ENCODE measurements at regions not wholly inside any gene's neighbourhood (a gene's known extent, or its start where the extent isn't known, plus 50 kb on each side); places are given as distances from the start of the nearest gene placed in this dataset.

DNA sequence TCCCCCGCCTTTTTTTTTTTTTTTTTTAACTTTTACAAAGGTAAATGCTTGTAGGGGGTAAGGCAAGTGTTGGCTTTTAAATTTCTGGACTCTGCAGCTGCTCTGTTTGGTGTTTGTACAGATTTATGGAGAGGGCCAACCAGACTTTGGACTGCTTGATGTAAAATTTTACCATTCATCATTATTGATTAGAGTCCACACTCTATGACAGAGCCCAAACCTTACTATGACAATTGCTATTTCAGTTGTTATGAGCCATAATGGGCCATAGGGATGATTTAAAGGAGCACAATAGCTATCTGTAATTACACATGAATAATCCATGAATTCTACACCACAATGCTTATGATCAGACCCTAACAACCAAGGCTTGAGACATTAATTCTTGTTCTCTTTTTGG, 867.2 kb downstream of the NR2F1-AS1 start:
- DNase-seq (ENCODE audit: low read depth, low spot score), result no peak
- CTCF ChIA-PET, result no interaction called here
- TF ChIP-seq, protein P1, sequence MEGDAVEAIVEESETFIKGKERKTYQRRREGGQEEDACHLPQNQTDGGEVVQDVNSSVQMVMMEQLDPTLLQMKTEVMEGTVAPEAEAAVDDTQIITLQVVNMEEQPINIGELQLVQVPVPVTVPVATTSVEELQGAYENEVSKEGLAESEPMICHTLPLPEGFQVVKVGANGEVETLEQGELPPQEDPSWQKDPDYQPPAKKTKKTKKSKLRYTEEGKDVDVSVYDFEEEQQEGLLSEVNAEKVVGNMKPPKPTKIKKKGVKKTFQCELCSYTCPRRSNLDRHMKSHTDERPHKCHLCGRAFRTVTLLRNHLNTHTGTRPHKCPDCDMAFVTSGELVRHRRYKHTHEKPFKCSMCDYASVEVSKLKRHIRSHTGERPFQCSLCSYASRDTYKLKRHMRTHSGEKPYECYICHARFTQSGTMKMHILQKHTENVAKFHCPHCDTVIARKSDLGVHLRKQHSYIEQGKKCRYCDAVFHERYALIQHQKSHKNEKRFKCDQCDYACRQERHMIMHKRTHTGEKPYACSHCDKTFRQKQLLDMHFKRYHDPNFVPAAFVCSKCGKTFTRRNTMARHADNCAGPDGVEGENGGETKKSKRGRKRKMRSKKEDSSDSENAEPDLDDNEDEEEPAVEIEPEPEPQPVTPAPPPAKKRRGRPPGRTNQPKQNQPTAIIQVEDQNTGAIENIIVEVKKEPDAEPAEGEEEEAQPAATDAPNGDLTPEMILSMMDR (IDR thresholded peaks at IDR 0.05; ENCODE audit: insufficient read depth, low read length, missing control alignments), result no peak
- POLR2A ChIA-PET, result no interaction called here
- no peak overlapping the region for H3K4me3 ChIP-seq (ENCODE audit: low read depth, low read length)

- POLR2A ChIA-PET, result no interaction called here
- TF ChIP-seq, protein P1 (IDR thresholded peaks at IDR 0.05; ENCODE audit: insufficient read depth, low read length, missing control alignments), result no peak
- CTCF ChIA-PET, result interaction anchor here (0.7 kb wide), 1 partner anchor 21 kb away, joined by 3 read pairs; no protein-coding TSS in a partner anchor
- no peak overlapping the region for H3K4me3 ChIP-seq (ENCODE audit: low read depth, low read length)
- DNase-seq (ENCODE audit: low read depth, low spot score), result no peak
Observed at GRCh38 chr5:92713335-92713743, 867.7 kb downstream of the NR2F1-AS1 start.

- no peak for DNase-seq (ENCODE audit: low read depth, low spot score)
- ChIA-PET POLR2A (no interaction called here), CTCF (no interaction called here)
- H3K4me3 ChIP-seq (ENCODE audit: low read depth, low read length), result no peak overlapping the region
- TF ChIP-seq, protein P1 (IDR thresholded peaks at IDR 0.05; ENCODE audit: insufficient read depth, low read length, missing control alignments), result no peak
Observed at GRCh38 chr5:92711956-92712355, 869.1 kb downstream of the NR2F1-AS1 start.

DNA sequence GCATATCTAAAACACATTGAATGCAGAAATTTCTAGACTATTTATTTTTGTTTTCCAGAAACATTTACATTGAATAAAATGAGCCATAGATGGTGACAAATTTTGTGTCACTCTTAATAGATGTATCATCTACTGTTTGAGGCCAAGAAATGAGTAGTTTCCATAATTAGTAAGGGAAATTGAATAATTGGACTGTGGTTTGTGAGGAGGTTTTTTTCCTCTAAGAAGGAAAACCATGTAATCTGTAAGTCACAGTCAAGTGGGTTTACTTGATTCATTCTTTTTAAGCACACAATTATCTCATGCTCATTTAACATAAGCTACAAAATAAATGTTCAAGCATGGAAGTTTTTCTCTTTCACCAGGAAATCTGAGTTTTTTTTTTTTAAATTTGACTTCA, 876.4 kb downstream of the NR2F1-AS1 start:
- ChIA-PET CTCF (no interaction called here), POLR2A (no interaction called here)
- no peak overlapping the region for H3K4me3 ChIP-seq (ENCODE audit: low read depth, low read length)
- TF ChIP-seq, protein P1 (IDR thresholded peaks at IDR 0.05; ENCODE audit: insufficient read depth, low read length, missing control alignments), result no peak
- no peak for DNase-seq (ENCODE audit: low read depth, low spot score)

DNA sequence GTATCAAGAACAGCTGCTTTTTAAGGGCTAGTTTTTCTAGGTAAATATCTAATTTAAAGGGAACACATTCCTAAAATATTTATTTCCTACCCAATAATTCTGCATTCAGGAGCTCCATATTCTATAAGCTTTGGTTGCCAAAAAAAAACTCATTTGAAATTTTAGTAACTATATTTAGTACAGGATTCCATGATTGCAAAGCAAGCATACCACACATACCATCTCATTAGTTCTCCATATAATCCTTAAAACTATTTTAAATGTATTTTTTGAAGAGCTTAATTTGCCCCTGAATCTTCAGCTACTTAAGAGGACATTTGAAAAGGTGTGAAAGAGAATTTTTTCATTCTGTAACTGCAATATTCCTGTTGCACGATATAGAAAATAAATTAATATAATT, 877.0 kb downstream of the NR2F1-AS1 start:
- ChIA-PET POLR2A (no interaction called here), CTCF (interaction anchor here (0.6 kb wide), 1 partner anchor 232 kb away, joined by 3 read pairs; no protein-coding TSS in a partner anchor)
- H3K4me3 ChIP-seq (ENCODE audit: low read depth, low read length), result no peak overlapping the region
- no peak for DNase-seq (ENCODE audit: low read depth, low spot score)
- TF ChIP-seq, protein P1 (IDR thresholded peaks at IDR 0.05; ENCODE audit: insufficient read depth, low read length, missing control alignments), result no peak

DNA sequence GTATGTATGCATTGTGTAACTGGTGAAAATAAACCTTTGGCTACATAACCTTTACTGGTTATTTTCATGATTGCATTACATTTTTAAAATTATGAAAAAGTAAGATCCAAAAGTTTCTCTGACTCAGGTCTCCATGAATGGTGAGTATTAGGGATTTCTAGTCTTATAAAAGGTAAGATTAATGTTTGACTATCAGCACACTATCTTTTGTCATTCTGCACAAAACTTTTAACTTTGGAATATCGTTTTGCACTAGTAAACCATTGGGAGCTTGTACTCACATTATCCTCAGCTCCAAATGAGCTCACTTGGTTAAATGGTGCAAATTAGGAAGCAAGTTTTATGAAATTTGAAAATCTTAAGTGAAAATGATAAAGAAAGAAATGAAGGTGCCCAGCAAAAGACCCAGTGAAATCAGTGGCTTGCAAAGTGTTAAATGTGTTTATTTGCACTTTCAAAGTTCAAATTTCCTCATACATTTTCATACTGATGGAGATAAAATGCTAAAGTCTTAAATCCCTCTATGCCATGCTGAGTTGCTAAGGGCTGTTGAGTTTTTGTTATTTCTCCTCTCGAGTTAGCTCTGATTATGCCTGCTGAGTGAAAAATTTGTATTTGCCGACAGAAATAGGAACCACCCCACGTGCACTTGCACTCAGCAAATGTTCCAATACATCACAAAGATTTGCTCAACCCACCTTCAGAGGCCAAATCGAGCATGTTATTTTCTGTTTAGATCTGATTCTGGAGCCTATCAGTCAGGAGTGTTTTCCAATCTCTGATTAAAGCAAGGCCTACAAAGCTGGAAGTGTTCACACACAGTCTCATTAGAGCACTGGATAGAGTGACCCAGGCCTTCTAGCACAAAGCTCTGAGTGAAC, 885.7 kb downstream of the NR2F1-AS1 start:
- no peak overlapping the region for H3K4me3 ChIP-seq (ENCODE audit: low read depth, low read length)
- TF ChIP-seq, protein P1 (IDR thresholded peaks at IDR 0.05; ENCODE audit: insufficient read depth, low read length, missing control alignments), result no peak
- no peak for DNase-seq (ENCODE audit: low read depth, low spot score)
- ChIA-PET CTCF (no interaction called here), POLR2A (no interaction called here)

All from AG04449 (cell line).